ENCODE measurements at regions not wholly inside any gene's neighbourhood (a gene's known extent, or its start where the extent isn't known, plus 50 kb on each side); places are given as distances from the start of the nearest gene placed in this dataset.

DNA sequence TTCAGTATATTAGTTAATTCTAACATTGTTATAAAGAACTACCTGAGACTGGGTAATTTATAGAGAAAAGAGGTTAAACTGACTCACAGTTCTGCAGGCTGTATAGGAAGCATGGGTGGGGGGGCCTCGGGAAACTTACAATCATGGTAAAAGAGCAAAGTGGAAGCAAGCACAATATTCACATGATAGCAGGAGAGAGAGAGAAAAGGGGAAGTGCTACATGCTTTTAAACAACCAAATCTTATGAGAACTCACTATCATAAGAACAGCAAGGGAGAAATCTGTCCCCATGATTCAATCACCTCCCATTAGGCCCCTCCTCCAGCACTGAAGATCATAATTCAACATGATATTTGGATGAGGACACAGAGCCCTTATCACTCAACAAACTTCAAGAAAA lies 324.9 kb downstream of the ZNF608 start:
- DNase-seq (ENCODE audit: low spot score), result no peak

- no peak for DNase-seq (ENCODE audit: low spot score)
Observed at GRCh38 chr5:124420952-124421351, 325.5 kb downstream of the ZNF608 start.

- no peak for DNase-seq (ENCODE audit: low spot score)
Observed at GRCh38 chr5:124419531-124419930, 326.9 kb downstream of the ZNF608 start.

- no peak for DNase-seq (ENCODE audit: low spot score)
Observed at GRCh38 chr5:124418390-124418789, 328.0 kb downstream of the ZNF608 start.

- no peak for DNase-seq (ENCODE audit: low spot score)
Observed at GRCh38 chr5:124417196-124417595, 329.2 kb downstream of the ZNF608 start.

DNA sequence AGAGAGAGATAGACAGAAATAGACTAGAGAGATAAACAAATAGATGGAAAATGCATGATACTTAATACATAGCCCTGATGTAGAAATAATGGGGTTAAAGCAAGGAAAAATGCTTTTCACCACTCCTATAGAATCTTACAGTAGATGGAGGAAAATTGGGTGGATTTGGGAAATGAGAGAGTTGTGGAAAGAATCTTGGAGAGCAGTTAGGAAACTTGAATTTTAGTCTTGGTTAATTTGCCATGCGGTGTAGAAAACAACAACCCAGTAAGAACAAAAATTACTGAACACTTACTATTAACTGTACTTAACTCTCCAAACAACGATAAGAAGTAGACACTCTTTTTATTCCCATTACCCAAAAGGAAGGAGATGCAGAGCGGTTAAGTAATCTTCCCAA lies 329.8 kb downstream of the ZNF608 start:
- no peak for DNase-seq (ENCODE audit: low spot score)

- no peak for DNase-seq (ENCODE audit: low spot score)
Observed at GRCh38 chr5:124414973-124415372, 331.5 kb downstream of the ZNF608 start.

DNA sequence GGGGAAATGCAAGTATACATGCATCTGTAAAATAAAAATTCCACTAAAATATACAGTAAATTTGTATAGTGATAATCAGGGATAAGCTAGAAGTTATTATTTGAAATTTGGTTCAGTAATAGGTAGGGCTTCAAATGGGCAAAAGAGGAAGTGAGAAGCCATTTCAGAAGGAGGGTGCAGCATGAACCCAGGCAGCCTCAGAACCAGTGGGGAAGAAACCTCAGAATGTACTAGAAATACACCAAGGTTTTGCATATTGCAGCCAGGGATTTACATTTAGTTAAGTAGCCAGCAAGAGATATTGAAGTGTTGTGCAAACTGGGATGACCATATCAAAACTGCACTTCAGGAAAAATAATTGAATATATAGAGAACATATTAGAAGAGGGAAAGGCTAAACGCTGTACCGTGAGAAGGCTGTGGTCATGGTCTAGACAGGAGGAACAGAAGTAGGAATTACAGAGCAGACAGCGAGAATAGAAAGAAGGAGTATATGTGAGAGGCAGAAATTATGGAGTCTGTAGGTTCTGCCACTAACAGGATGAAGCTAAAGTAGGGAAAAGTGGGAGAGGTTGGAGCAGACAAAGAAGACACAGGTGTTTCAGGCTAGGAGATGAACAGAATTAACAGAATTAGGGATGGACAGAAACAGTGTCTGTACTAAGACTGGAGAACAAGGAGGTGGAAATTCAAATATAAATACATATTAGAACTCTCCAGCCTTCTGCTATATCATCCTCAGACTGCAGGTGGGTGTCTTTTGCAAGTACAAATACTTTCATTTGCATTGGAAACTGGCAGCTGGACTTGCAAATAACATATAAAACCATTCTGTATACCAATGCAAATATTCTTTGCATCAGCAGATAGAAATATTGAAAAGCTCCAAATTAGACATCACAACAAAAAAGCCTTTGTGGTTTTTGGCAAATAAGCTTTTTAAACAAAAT lies 335.6 kb downstream of the ZNF608 start:
- DNase-seq (ENCODE audit: low spot score), result no peak

DNA sequence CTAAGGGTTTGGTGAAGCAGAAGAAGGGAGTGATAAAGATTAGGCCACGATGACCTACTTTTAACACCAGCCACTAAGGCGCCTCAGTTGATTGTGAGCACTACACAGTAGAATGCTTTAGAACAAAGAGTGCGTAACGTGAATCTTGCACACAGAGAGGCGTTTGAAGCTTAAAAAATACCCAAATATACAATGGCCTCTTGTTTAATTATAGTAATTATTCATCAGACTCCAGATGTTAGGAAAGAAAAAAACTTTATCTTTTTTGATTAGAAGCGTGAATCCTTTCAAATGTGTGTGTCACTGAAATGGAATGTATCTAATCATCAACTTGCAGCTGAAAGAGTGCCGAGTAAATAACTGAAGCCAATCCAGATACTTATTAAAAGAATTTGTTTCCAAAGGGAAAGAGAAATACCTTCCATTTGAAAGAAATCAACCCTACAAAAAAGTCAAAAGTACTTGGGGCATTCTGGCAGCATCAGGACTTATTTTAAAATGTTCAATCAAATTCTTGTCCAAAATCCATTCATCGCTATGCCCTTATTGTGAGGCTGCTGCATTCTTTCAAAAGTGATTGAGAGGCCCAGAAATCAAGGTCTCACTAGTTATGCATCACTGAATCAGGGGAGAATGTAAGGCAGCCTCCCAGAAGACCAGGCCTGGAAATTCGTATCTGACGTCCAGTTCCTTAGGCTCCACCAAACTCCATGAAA lies 337.5 kb downstream of the ZNF608 start:
- no peak for DNase-seq (ENCODE audit: low spot score)

DNA sequence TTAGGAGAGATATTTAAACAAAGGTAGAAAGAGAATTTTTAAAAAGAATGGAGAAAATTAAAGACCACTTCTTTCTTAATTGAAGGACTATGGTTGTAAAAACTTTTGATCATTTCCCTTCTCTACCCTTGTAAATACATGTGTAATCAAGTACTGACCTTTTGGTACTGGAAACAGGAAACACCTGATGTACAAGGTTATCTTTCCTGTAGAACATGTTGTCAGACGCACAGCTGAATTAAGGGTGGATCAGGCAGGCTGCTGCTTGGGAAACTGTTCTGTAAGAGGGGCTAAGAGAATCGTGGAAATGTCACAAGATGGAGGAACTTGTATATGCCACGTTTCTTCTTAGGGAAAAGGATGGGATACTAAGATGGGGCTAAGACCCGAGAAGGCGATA lies 341.6 kb downstream of the ZNF608 start:
- no peak for DNase-seq (ENCODE audit: low spot score)

DNA sequence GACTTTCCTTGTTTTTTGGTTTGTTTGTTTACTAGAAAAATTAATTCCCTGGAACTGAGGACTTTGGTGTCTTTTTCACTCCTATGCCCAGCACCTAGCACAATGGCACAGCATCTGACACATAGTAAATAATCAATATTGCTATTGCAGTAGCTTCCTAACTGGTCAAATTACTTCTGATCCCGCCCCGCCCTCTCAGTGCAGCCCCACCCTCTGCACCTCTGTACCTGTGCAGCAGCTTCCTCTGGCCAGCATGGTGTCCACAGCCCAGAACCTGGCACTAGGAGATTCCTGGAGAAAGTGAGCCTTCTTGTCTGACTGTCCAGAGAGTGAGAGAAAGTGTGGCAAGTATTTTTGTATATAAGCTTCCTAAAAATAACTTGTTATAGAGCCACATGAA lies 343.2 kb downstream of the ZNF608 start:
- DNase-seq (ENCODE audit: low spot score), result no peak

DNA sequence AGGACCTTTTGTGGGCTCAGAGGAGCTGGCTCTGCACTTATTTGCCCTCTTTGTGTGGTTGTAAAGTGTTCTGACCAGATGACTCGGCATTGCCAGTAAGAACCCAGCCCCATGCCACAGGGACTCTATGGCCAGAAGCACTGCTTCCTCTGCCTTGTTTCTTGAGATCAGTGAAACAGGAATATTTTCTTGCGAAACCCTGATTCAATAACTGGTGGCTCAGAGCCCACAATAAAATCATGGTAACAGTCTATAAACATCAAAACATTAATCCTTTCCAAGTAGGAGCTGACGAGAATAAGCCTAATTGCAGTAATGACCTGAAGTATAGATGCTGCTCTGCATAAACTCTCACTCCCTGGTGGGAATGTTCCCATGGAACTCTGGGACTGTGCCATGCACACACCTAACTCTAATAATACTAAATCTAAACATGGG lies 344.3 kb downstream of the ZNF608 start:
- DNase-seq (ENCODE audit: low spot score), result no peak

DNA sequence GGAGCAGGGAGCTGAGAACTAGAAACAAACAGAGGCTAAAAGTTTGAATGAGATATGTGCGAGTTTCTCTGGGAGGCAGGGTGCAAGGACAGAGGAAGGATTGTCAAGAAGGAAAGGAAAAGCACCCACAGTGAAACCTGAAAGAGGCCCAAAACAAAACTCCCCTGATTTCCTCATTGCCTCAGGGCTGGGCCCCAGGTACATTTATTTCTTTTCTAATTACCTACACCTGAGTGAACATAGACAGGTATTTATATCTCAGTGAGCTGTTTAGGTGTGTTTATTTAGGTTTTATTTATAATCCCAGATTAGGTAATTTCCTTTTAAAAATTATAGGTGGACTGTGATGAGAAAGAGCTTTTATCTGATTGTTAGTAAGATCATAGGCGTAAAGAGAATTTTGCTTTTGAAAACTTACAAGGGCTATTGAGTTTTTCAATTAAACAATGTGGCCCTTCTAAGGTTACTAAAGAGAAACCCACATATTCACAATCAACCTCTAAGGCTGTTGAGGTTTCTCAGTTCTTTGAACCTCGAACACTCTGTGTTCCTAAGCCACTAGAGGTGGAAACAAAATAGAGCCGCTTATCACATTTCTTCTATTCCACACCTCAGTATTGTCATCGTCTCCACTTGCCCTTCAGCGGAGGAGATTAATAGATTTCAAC lies 344.8 kb downstream of the ZNF608 start:
- DNase-seq (ENCODE audit: low spot score), result no peak

GRCh38 chr5:124399426-124399961 lies 346.9 kb downstream of the ZNF608 start:
- no peak for DNase-seq (ENCODE audit: low spot score)

DNA sequence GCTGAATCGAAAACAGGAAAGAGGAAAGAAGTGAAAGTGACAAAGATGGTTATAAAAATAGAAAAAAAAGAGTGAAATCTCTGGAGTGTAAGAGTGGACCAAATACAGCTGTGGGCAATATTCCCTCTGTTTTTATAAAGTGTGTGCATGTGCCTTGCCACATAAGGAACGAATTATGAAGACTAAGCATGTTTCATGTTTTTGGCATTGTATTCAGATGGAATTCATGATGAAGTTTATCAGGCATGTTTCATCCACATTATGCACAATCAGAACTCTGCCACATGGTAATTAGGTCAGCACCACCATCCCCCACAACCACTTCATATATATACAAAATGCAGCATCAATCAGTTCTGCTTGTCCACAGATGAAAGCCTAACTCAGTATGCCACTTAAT lies 348.0 kb downstream of the ZNF608 start:
- no peak for DNase-seq (ENCODE audit: low spot score)

DNA sequence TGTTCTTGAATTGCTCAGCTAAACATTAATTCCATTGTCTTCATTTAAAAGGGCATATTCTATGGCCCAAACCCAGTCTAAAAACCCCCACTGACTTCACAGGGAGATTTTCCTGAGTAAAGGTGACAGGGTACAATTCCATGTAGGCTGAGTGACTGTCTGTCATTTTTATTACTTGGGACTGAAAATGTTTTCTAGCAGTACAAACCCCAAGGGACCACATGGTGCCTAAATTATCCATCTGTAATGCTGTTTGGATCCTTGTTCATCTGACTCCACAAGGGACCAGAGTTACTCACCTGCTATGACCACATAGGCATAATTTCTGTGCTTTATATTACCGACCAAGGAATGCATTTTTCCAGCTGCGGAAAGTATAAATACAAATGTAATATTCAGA lies 349.1 kb downstream of the ZNF608 start:
- DNase-seq (ENCODE audit: low spot score), result no peak

DNA sequence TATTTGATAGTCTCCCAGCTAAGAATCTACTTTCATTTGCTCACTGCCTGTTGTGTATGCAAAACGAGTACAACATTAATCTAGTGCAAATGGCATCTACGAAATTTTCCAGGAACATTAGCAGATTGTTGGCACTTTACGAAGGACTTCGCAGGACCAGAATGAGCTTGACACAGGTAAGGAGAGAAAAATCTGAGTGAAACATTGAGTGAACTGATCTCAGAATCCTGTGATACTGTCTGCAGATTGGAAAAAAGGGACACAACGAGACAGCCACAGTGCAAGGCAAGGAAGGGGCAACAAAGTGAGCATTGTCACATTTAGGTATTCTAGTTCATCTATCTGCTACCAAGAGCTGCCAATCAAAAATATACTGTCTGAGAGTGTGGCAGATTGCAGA lies 350.5 kb downstream of the ZNF608 start:
- no peak for DNase-seq (ENCODE audit: low spot score)

DNA sequence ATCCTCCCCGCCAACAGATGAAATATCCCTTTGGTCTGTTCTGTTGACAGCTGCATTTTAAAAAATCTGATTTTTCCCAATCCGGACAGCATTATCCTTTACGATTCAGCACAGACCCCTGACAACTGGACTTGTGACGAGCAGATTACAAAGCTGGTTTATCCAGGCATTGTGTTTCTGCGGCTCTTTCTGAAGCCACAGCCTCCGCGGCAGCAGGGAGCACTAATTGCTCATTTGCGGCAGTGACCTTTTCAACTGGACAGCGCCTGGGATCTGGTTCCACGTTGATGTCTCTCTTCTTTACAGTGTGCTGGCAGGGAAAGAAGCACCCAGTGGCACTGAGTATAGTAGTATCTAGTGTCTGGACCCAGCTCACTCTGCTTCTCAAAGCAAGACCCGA lies 351.2 kb downstream of the ZNF608 start:
- no peak for DNase-seq (ENCODE audit: low spot score)

- no peak for DNase-seq (ENCODE audit: low spot score)
Observed at GRCh38 chr5:124394700-124395245, 351.7 kb downstream of the ZNF608 start.

DNA sequence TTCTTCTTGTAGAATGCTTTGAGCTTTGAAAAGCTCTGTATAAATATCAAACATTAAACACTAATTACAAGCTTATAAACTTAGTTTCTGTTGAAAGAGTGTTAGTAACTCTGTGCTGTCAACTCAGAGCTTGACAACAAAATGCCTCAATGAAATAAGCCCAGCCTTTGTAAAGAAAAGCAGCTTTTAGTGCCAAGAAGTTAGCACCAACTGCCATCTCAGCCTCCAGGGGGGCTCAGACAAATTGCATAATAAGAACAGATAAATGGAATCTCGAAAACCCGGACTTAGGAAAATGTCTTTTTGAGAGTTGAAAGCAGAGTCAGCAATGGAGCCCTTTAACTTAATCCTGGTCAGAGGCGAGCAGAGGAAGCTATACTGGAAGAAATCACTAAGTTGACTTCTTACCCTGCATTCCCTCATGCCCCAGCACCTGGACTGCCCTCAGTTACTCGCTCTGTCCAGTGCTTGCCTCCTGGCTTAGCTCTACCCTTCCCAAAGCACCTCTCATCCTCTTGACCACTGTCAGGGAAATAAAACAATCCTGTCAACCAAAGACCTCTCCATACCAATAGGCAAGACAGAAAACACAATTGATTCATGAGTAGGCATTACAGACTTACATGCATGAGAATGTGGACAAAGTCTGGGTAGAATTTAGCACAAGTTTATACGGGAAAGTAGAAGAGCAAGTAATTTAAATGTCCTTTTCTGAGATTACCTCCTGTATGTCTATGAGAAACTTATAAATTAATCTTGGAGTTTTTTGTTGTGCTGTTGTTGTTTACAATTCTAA lies 352.7 kb downstream of the ZNF608 start:
- DNase-seq (ENCODE audit: low spot score), result no peak

DNA sequence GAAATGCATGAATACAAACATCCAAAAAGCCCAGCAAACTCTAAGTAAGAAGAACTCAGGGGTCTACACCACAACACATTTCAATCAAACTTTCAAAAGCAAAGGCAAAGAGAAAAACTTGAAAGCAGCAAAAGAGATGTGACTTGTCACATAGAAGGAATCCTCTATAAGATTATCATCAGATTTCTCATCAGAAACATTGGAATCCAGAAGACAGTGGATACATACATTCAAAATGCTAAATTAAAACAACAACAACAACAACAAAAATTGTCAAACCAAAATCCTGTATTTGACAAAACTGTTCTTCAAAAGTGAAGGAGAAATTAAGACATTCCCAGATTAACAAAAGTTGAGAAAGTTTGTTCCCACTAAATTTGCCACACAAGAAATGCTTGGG lies 362.7 kb downstream of the ZNF608 start:
- no peak for DNase-seq (ENCODE audit: low spot score)
